ENCODE measurements at regions not wholly inside any gene's neighbourhood (a gene's known extent, or its start where the extent isn't known, plus 50 kb on each side); places are given as distances from the start of the nearest gene placed in this dataset.
"Not testable (repeated sequence)": the region's sequence is repeated elsewhere in the genome, so short reads cannot be mapped to it uniquely, and the experiment has no call there.

- H3K4me3 Mint-ChIP-seq; intact Hi-C loops (cut with micrococcal nuclease); H3K9me3 ChIP-seq (replicated peaks in 1 of 2; ENCODE audit: control insufficient read depth in 1 of 2, insufficient read depth in 1 of 2, low read length in 2 of 2); H3K27me3 ChIP-seq (ENCODE audit: control insufficient read depth in 2 of 2, insufficient read depth in 2 of 2, low read length in 2 of 2); H3K27me3 Mint-ChIP-seq (ENCODE audit: low read depth in 3 of 3); H3K4me3 ChIP-seq (replicated peaks in 1 of 3; ENCODE audit: low read depth in 2 of 3, low read length in 3 of 3); DNase-seq; H2AFZ ChIP-seq (ENCODE audit: insufficient read depth, low read depth, low read length, poor library complexity, severe bottlenecking); H4K20me1 ChIP-seq (ENCODE audit: insufficient read depth, low read length); H3K79me2 ChIP-seq (ENCODE audit: insufficient read depth, low read length); H3K4me2 ChIP-seq (replicated peaks; ENCODE audit: extremely low read depth, low read length, poor library complexity, severe bottlenecking); H3K9ac ChIP-seq (ENCODE audit: insufficient read depth, low read length, poor library complexity, severe bottlenecking); H3K27ac ChIP-seq (ENCODE audit: low read depth in 1 of 2, low read length in 2 of 2); H3K27ac Mint-ChIP-seq: not testable (repeated sequence)
- peaks cover 3 to 18% (median 14%) of the 10 kb centered on the region in 7 donors for H3K9me3 Mint-ChIP-seq
- H3K4me1 ChIP-seq (ENCODE audit: control insufficient read depth in 1 of 2, insufficient read depth in 2 of 2, low read length in 2 of 2), result peaks cover 12% of the 10 kb centered on the region in 2 donors
- H3K4me1 Mint-ChIP-seq, result peaks cover 17% of the 10 kb centered on the region
- H3K36me3 ChIP-seq (replicated peaks in 1 of 2; ENCODE audit: control insufficient read depth in 1 of 2, insufficient read depth in 2 of 2, low read length in 2 of 2), result peaks cover 12 to 26% of the 10 kb centered on the region in 2 donors
- WGBS (ENCODE audit: insufficient coverage), result 86% methylated on average over 7 of the region's 14 CpGs
- peaks cover 60 to 77% of the 10 kb centered on the region in 2 donors for H3K36me3 Mint-ChIP-seq
These were observed 154.2 kb downstream of the NPIPB11 start for GRCh38 chr16:29252311-29252710.

- intact Hi-C loops (cut with micrococcal nuclease); H3K4me3 ChIP-seq (replicated peaks in 1 of 3; ENCODE audit: low read depth in 2 of 3, low read length in 3 of 3); H3K79me2 ChIP-seq (ENCODE audit: insufficient read depth, low read length); H3K4me3 Mint-ChIP-seq; H3K9ac ChIP-seq (ENCODE audit: insufficient read depth, low read length, poor library complexity, severe bottlenecking); H2AFZ ChIP-seq (ENCODE audit: insufficient read depth, low read depth, low read length, poor library complexity, severe bottlenecking); H3K27ac ChIP-seq (ENCODE audit: low read depth in 1 of 2, low read length in 2 of 2); H3K4me2 ChIP-seq (replicated peaks; ENCODE audit: extremely low read depth, low read length, poor library complexity, severe bottlenecking); H4K20me1 ChIP-seq (ENCODE audit: insufficient read depth, low read length); DNase-seq; H3K27me3 ChIP-seq (ENCODE audit: control insufficient read depth in 2 of 2, insufficient read depth in 2 of 2, low read length in 2 of 2); H3K9me3 ChIP-seq (replicated peaks in 1 of 2; ENCODE audit: control insufficient read depth in 1 of 2, insufficient read depth in 1 of 2, low read length in 2 of 2); H3K27me3 Mint-ChIP-seq (ENCODE audit: low read depth in 3 of 3): not testable (repeated sequence)
- Mint-ChIP-seq H3K36me3 (peaks cover 60 to 78% of the 10 kb centered on the region in 2 donors), H3K27ac (peak overlapping the region in 1 of 7 donors; percentile 54), H3K4me1 (peaks cover 17% of the 10 kb centered on the region), H3K9me3 (peaks cover 8 to 24% (median 18%) of the 10 kb centered on the region in 7 donors)
- 100% methylated on average over 15 of the region's 21 CpGs for WGBS (ENCODE audit: insufficient coverage)
- peaks cover 12% of the 10 kb centered on the region in 2 donors for H3K4me1 ChIP-seq (ENCODE audit: control insufficient read depth in 1 of 2, insufficient read depth in 2 of 2, low read length in 2 of 2)
- peaks cover 12 to 23% of the 10 kb centered on the region in 2 donors for H3K36me3 ChIP-seq (replicated peaks in 1 of 2; ENCODE audit: control insufficient read depth in 1 of 2, insufficient read depth in 2 of 2, low read length in 2 of 2)
These were observed 154.9 kb downstream of the NPIPB11 start for GRCh38 chr16:29251571-29252011.

- Histone ChIP-seq H3K36me3 (replicated peaks in 1 of 2; ENCODE audit: control insufficient read depth in 1 of 2, insufficient read depth in 2 of 2, low read length in 2 of 2) (peaks cover 12 to 19% of the 10 kb centered on the region in 2 donors), H3K4me1 (ENCODE audit: control insufficient read depth in 1 of 2, insufficient read depth in 2 of 2, low read length in 2 of 2) (peaks cover 12% of the 10 kb centered on the region in 2 donors)
- H3K27me3 ChIP-seq (ENCODE audit: control insufficient read depth in 2 of 2, insufficient read depth in 2 of 2, low read length in 2 of 2); H3K27me3 Mint-ChIP-seq (ENCODE audit: low read depth in 3 of 3); H3K79me2 ChIP-seq (ENCODE audit: insufficient read depth, low read length); DNase-seq; H2AFZ ChIP-seq (ENCODE audit: insufficient read depth, low read depth, low read length, poor library complexity, severe bottlenecking); intact Hi-C loops (cut with micrococcal nuclease); H3K27ac ChIP-seq (ENCODE audit: low read depth in 1 of 2, low read length in 2 of 2); H3K9me3 ChIP-seq (replicated peaks in 1 of 2; ENCODE audit: control insufficient read depth in 1 of 2, insufficient read depth in 1 of 2, low read length in 2 of 2); H3K4me3 Mint-ChIP-seq; H4K20me1 ChIP-seq (ENCODE audit: insufficient read depth, low read length); H3K4me3 ChIP-seq (replicated peaks in 1 of 3; ENCODE audit: low read depth in 2 of 3, low read length in 3 of 3); H3K9ac ChIP-seq (ENCODE audit: insufficient read depth, low read length, poor library complexity, severe bottlenecking); H3K4me2 ChIP-seq (replicated peaks; ENCODE audit: extremely low read depth, low read length, poor library complexity, severe bottlenecking): not testable (repeated sequence)
- H3K9me3 Mint-ChIP-seq, result peaks cover 13 to 29% (median 21%) of the 10 kb centered on the region in 7 donors
- WGBS (ENCODE audit: insufficient coverage), result 98% methylated on average over 8 of the region's 19 CpGs
- H3K4me1 Mint-ChIP-seq, result peaks cover 17% of the 10 kb centered on the region
- H3K27ac Mint-ChIP-seq, result peak overlapping the region in 1 of 7 donors; percentile 85
- peaks cover 59 to 73% of the 10 kb centered on the region in 2 donors for H3K36me3 Mint-ChIP-seq
These were observed 155.5 kb downstream of the NPIPB11 start for GRCh38 chr16:29250923-29251434.

GRCh38 chr16:29250469-29250868, 156.0 kb downstream of the NPIPB11 start:
- intact Hi-C loops (cut with micrococcal nuclease), result not testable (repeated sequence)

More at GRCh38 chr16:29250469-29250868, 156.0 kb downstream of the NPIPB11 start:
- Mint-ChIP-seq H3K27ac (peak overlapping the region in 1 of 7 donors; percentile 37), H3K36me3 (peaks cover 60 to 76% of the 10 kb centered on the region in 2 donors), H3K4me1 (peaks cover 17% of the 10 kb centered on the region), H3K9me3 (peaks cover 18 to 34% (median 26%) of the 10 kb centered on the region in 7 donors)
- peaks cover 12 to 19% of the 10 kb centered on the region in 2 donors for H3K36me3 ChIP-seq (replicated peaks in 1 of 2; ENCODE audit: control insufficient read depth in 1 of 2, insufficient read depth in 2 of 2, low read length in 2 of 2)
- not testable (repeated sequence) for H3K4me3 Mint-ChIP-seq; H2AFZ ChIP-seq (ENCODE audit: insufficient read depth, low read depth, low read length, poor library complexity, severe bottlenecking); H3K9ac ChIP-seq (ENCODE audit: insufficient read depth, low read length, poor library complexity, severe bottlenecking); H3K4me3 ChIP-seq (replicated peaks in 1 of 3; ENCODE audit: low read depth in 2 of 3, low read length in 3 of 3); H3K27me3 ChIP-seq (ENCODE audit: control insufficient read depth in 2 of 2, insufficient read depth in 2 of 2, low read length in 2 of 2); H4K20me1 ChIP-seq (ENCODE audit: insufficient read depth, low read length); H3K27ac ChIP-seq (ENCODE audit: low read depth in 1 of 2, low read length in 2 of 2); H3K4me2 ChIP-seq (replicated peaks; ENCODE audit: extremely low read depth, low read length, poor library complexity, severe bottlenecking); H3K79me2 ChIP-seq (ENCODE audit: insufficient read depth, low read length); H3K27me3 Mint-ChIP-seq (ENCODE audit: low read depth in 3 of 3); DNase-seq
- no CpG with 5 or more reads among the region's 3 CpGs for WGBS (ENCODE audit: insufficient coverage)
- peaks cover 12% of the 10 kb centered on the region in 2 donors for H3K4me1 ChIP-seq (ENCODE audit: control insufficient read depth in 1 of 2, insufficient read depth in 2 of 2, low read length in 2 of 2)
- peaks cover 0 to 13% of the 10 kb centered on the region in 2 donors for H3K9me3 ChIP-seq (replicated peaks in 1 of 2; ENCODE audit: control insufficient read depth in 1 of 2, insufficient read depth in 1 of 2, low read length in 2 of 2)
